Liver (tissue), 8 donors: ENCODE measurements at regions not wholly inside any gene's neighbourhood (a gene's known extent, or its start where the extent isn't known, plus 50 kb on each side); places are given as distances from the start of the nearest gene placed in this dataset.

Source experiments
- DNase-seq: peaks from one replicate; pipeline ENCODE4 v3.0.0-alpha.2; 2017; ENCODE audit warnings: low spot score
- H3K27ac ChIP-seq, 2 donors: one replicate each; pipeline ENCODE4 v1.7.0; 2013; ENCODE audit warnings: inconsistent platforms in 2 of 2, low read length in 2 of 2, control low read depth in 1 of 2, low read depth in 1 of 2, mild to moderate bottlenecking in 1 of 2
- H3K27me3 ChIP-seq, 4 donors: one replicate each; pipeline versions ENCODE4 v1.6.1 to v1.7.0; 2013; ENCODE audit warnings: low read length in 3 of 4, inconsistent platforms in 1 of 4, mild to moderate bottlenecking in 1 of 4, moderate library complexity in 1 of 4; ENCODE audit not compliant: control insufficient read depth in 4 of 4, insufficient read depth in 4 of 4
- H3K36me3 ChIP-seq, 4 donors: one replicate each; pipeline versions ENCODE4 v1.6.1 to v1.7.0; 2013; ENCODE audit warnings: low read length in 3 of 4, mild to moderate bottlenecking in 3 of 4, low read depth in 1 of 4, moderate library complexity in 1 of 4; ENCODE audit not compliant: control insufficient read depth in 4 of 4, insufficient read depth in 3 of 4
- H3K4me1 ChIP-seq, 4 donors: one replicate each; pipeline versions ENCODE4 v1.6.1 to v1.7.0; 2013; ENCODE audit warnings: low read length in 3 of 4, mild to moderate bottlenecking in 3 of 4, moderate library complexity in 1 of 4; ENCODE audit not compliant: control insufficient read depth in 4 of 4, insufficient read depth in 4 of 4
- H3K4me3 ChIP-seq, 3 donors: one replicate each; pipeline versions ENCODE4 v1.6.1 to v1.7.0; 2013; ENCODE audit warnings: low read length in 3 of 3, control low read depth in 1 of 3, low read depth in 1 of 3, mild to moderate bottlenecking in 1 of 3
- H3K9ac ChIP-seq, 2 donors: one replicate each; pipeline ENCODE4 v1.7.0; 2013; ENCODE audit warnings: low read length in 2 of 2, mild to moderate bottlenecking in 2 of 2, moderate library complexity in 2 of 2, control low read depth in 1 of 2, low read depth in 1 of 2
- H3K9me3 ChIP-seq, 4 donors: one replicate each; pipeline versions ENCODE4 v1.6.1 to v1.7.0; 2013; ENCODE audit warnings: low read length in 3 of 4; ENCODE audit not compliant: control insufficient read depth in 4 of 4
- EGR1 ChIP-seq, 2 donors: IDR thresholded peaks; 2 replicates each; pipeline ENCODE4 v1.6.1; 2016 to 2018; ENCODE audit warnings: antibody characterized with exemption in 2 of 2, low read depth in 2 of 2
- FOXA1 ChIP-seq: IDR thresholded peaks from 2 replicates; pipeline ENCODE4 v1.6.1; 2016; ENCODE audit warnings: antibody characterized with exemption
- FOXA2 ChIP-seq: IDR thresholded peaks from 2 replicates; pipeline ENCODE4 v1.6.1; 2016; ENCODE audit warnings: antibody characterized with exemption
- GABPA ChIP-seq, 2 donors: IDR thresholded peaks in 1 of 2; conservative IDR thresholded peaks in 1 of 2; 2 replicates each; pipeline ENCODE4 v1.6.1; 2016; ENCODE audit warnings: antibody characterized with exemption in 2 of 2, mild to moderate bottlenecking in 1 of 2, moderate library complexity in 1 of 2
- HNF4A ChIP-seq, 2 donors: conservative IDR thresholded peaks; 2 replicates each; pipeline ENCODE4 v1.6.1; 2016; ENCODE audit warnings: antibody characterized with exemption in 2 of 2, mild to moderate bottlenecking in 2 of 2
- HNF4G ChIP-seq: IDR thresholded peaks from 2 replicates; pipeline ENCODE4 v1.6.1; 2016; ENCODE audit warnings: antibody characterized with exemption
- JUND ChIP-seq, 2 donors: IDR thresholded peaks; 2 replicates each; pipeline ENCODE4 v1.6.1; 2016; ENCODE audit warnings: antibody characterized with exemption in 2 of 2
- NR2F2 ChIP-seq: IDR thresholded peaks from 2 replicates; pipeline ENCODE4 v1.6.1; 2016; ENCODE audit warnings: antibody characterized with exemption
- RAD21 ChIP-seq, 2 donors: IDR thresholded peaks; 2 replicates each; pipeline ENCODE4 v1.6.1; 2016; ENCODE audit warnings: antibody characterized with exemption in 2 of 2, mild to moderate bottlenecking in 2 of 2
- RXRA ChIP-seq, 2 donors: IDR thresholded peaks; 2 replicates each; pipeline ENCODE4 v1.6.1; 2017 to 2018; ENCODE audit warnings: antibody characterized with exemption in 2 of 2, mild to moderate bottlenecking in 1 of 2
- SP1 ChIP-seq: IDR thresholded peaks from 2 replicates; pipeline ENCODE4 v1.6.1; 2018; ENCODE audit warnings: antibody characterized with exemption, mild to moderate bottlenecking
- TAF1 ChIP-seq: conservative IDR thresholded peaks from 2 replicates; pipeline ENCODE4 v1.6.1; 2016; ENCODE audit warnings: antibody characterized with exemption, mild to moderate bottlenecking
- YY1 ChIP-seq: IDR thresholded peaks from 2 replicates; pipeline ENCODE4 v1.6.1; 2016; ENCODE audit warnings: antibody characterized with exemption, mild to moderate bottlenecking
- ZBTB33 ChIP-seq: IDR thresholded peaks from 2 replicates; pipeline ENCODE4 v1.6.1; 2016; ENCODE audit warnings: antibody characterized with exemption
- WGBS: extraction: QIAGEN DNeasy Blood & Tissue Kit; methylation state at CpG from one replicate; pipeline ENCODE4 v1.1.7; 2013; 5-methylcytosine and 5-hydroxymethylcytosine counted together
- TF ChIP-seq, protein P1 (sequence below): fragments of 150-350 bp; IDR thresholded peaks from 2 replicates; pipeline ENCODE4 v1.5.1; 2017; ENCODE audit warnings: improper control_type of control experiment, low read depth, low read length; ENCODE audit not compliant: missing input control
- TF ChIP-seq, protein P2 (sequence below): IDR thresholded peaks from 2 replicates; pipeline ENCODE4 v1.6.1; 2016; ENCODE audit warnings: antibody characterized with exemption
- TF ChIP-seq, protein P3 (sequence below): IDR thresholded peaks from 2 replicates; pipeline ENCODE4 v1.6.1; 2016; ENCODE audit warnings: antibody characterized with exemption
- TF ChIP-seq, protein P4 (sequence below): IDR thresholded peaks from 2 replicates; pipeline ENCODE4 v1.6.1; 2016; ENCODE audit warnings: antibody characterized with exemption, mild to moderate bottlenecking
- donor health status: healthy.
- donor health status: healthy.
- donor health status: healthy.
- donor health status: healthy.
- donor health status: healthy.

GRCh38 chr2:81002906-81003305 is 698.4 kb upstream of the LRRTM1 start:
- Histone ChIP-seq H3K27me3 (no peaks in the 10 kb centered on the region), H3K36me3 (no peaks in the 10 kb centered on the region), H3K4me1 (no peaks in the 10 kb centered on the region)

More at GRCh38 chr2:81002906-81003305, 698.4 kb upstream of the LRRTM1 start:
- 80% methylated on average over 2 of the region's 2 CpGs for WGBS
- DNase-seq, result no peak
- Histone ChIP-seq H3K4me3 (no peak overlapping the region), H3K27ac (no peak overlapping the region), H3K9me3 (peaks cover 0 to 3% (median 0%) of the 10 kb centered on the region in 4 donors), H3K9ac (no peak overlapping the region)
- TF ChIP-seq, protein P1, sequence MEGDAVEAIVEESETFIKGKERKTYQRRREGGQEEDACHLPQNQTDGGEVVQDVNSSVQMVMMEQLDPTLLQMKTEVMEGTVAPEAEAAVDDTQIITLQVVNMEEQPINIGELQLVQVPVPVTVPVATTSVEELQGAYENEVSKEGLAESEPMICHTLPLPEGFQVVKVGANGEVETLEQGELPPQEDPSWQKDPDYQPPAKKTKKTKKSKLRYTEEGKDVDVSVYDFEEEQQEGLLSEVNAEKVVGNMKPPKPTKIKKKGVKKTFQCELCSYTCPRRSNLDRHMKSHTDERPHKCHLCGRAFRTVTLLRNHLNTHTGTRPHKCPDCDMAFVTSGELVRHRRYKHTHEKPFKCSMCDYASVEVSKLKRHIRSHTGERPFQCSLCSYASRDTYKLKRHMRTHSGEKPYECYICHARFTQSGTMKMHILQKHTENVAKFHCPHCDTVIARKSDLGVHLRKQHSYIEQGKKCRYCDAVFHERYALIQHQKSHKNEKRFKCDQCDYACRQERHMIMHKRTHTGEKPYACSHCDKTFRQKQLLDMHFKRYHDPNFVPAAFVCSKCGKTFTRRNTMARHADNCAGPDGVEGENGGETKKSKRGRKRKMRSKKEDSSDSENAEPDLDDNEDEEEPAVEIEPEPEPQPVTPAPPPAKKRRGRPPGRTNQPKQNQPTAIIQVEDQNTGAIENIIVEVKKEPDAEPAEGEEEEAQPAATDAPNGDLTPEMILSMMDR, result no peak
- TF ChIP-seq HNF4A (conservative IDR thresholded peaks at IDR 0.05) (no peak), FOXA2 (no peak), RXRA (IDR thresholded peaks at IDR 0.05) (no peak), SP1 (no peak), JUND (IDR thresholded peaks at IDR 0.05) (no peak), FOXA1 (no peak), EGR1 (IDR thresholded peaks at IDR 0.05; ENCODE audit: low read depth in 2 of 2) (no peak), TAF1 (no peak), RAD21 (IDR thresholded peaks at IDR 0.05) (no peak), ZBTB33 (no peak), HNF4G (no peak), NR2F2 (no peak), YY1 (no peak), GABPA (IDR thresholded peaks at IDR 0.05 in 1 of 2, conservative IDR thresholded peaks at IDR 0.05 in 1 of 2) (no peak)
- TF ChIP-seq, protein P2, sequence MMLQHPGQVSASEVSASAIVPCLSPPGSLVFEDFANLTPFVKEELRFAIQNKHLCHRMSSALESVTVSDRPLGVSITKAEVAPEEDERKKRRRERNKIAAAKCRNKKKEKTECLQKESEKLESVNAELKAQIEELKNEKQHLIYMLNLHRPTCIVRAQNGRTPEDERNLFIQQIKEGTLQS, result no peak
- TF ChIP-seq, protein P3, sequence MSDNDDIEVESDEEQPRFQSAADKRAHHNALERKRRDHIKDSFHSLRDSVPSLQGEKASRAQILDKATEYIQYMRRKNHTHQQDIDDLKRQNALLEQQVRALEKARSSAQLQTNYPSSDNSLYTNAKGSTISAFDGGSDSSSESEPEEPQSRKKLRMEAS, result no peak
- TF ChIP-seq, protein P4, sequence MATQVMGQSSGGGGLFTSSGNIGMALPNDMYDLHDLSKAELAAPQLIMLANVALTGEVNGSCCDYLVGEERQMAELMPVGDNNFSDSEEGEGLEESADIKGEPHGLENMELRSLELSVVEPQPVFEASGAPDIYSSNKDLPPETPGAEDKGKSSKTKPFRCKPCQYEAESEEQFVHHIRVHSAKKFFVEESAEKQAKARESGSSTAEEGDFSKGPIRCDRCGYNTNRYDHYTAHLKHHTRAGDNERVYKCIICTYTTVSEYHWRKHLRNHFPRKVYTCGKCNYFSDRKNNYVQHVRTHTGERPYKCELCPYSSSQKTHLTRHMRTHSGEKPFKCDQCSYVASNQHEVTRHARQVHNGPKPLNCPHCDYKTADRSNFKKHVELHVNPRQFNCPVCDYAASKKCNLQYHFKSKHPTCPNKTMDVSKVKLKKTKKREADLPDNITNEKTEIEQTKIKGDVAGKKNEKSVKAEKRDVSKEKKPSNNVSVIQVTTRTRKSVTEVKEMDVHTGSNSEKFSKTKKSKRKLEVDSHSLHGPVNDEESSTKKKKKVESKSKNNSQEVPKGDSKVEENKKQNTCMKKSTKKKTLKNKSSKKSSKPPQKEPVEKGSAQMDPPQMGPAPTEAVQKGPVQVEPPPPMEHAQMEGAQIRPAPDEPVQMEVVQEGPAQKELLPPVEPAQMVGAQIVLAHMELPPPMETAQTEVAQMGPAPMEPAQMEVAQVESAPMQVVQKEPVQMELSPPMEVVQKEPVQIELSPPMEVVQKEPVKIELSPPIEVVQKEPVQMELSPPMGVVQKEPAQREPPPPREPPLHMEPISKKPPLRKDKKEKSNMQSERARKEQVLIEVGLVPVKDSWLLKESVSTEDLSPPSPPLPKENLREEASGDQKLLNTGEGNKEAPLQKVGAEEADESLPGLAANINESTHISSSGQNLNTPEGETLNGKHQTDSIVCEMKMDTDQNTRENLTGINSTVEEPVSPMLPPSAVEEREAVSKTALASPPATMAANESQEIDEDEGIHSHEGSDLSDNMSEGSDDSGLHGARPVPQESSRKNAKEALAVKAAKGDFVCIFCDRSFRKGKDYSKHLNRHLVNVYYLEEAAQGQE, result no peak
